H9 (cell line): ENCODE measurements at regions not wholly inside any gene's neighbourhood (a gene's known extent, or its start where the extent isn't known, plus 50 kb on each side); places are given as distances from the start of the nearest gene placed in this dataset.
A peak's percentile ranks its signal among the peaks of the same experiment; 100 is the strongest.

Experiments used
- DNase-seq: peaks from one replicate; pipeline ENCODE4 v3.0.0-alpha.2; 2017
- H2AFZ ChIP-seq: one replicate; pipeline ENCODE4 v1.6.1; 2013; ENCODE audit warnings: mild to moderate bottlenecking, low read length, control low read depth, moderate library complexity
- H2AK5ac ChIP-seq: 2 replicates; pipeline ENCODE4 v1.6.1; 2013; ENCODE audit warnings: low read length, control low read depth, mixed read lengths; ENCODE audit not compliant: insufficient read length
- H2BK120ac ChIP-seq: one replicate; pipeline ENCODE4 v1.6.1; 2013; ENCODE audit warnings: low read depth, mild to moderate bottlenecking, low read length, control low read depth, inconsistent platforms; ENCODE audit not compliant: poor library complexity, severe bottlenecking
- H2BK12ac ChIP-seq: 2 replicates; pipeline ENCODE4 v1.6.1; 2013; ENCODE audit warnings: low read length, control low read depth, mixed read lengths, low read depth; ENCODE audit not compliant: insufficient read length
- H2BK15ac ChIP-seq: 2 replicates; pipeline ENCODE4 v1.6.1; 2013; ENCODE audit warnings: low read depth, low read length, control low read depth
- H2BK20ac ChIP-seq: one replicate; pipeline ENCODE4 v1.6.1; 2013; ENCODE audit warnings: low read depth, mild to moderate bottlenecking, low read length, control low read depth, inconsistent platforms; ENCODE audit not compliant: poor library complexity, severe bottlenecking
- H2BK5ac ChIP-seq: 2 replicates; pipeline ENCODE4 v1.6.1; 2013; ENCODE audit warnings: low read length, control low read depth, mixed read lengths; ENCODE audit not compliant: insufficient read length
- H3K14ac ChIP-seq: 2 replicates; pipeline ENCODE4 v1.6.1; 2013; ENCODE audit warnings: low read length, control low read depth; ENCODE audit not compliant: insufficient read depth
- H3K18ac ChIP-seq: 2 replicates; pipeline ENCODE4 v1.6.1; 2013; ENCODE audit warnings: low read depth, mild to moderate bottlenecking, mixed read lengths, low read length, control low read depth; ENCODE audit not compliant: insufficient read length
- H3K23ac ChIP-seq: 2 replicates; pipeline ENCODE4 v1.6.1; 2013; ENCODE audit warnings: low read length, control low read depth, mixed read lengths, low read depth; ENCODE audit not compliant: insufficient read length
- H3K23me2 ChIP-seq: 2 replicates; pipeline ENCODE4 v1.6.1; 2013; ENCODE audit warnings: low read depth, mild to moderate bottlenecking, mixed read lengths, low read length, control low read depth; ENCODE audit not compliant: insufficient read length, poor library complexity, severe bottlenecking
- H3K27ac ChIP-seq: 2 replicates; pipeline ENCODE4 v1.5.1; 2013; ENCODE audit warnings: low read length, control low read depth, mixed read lengths, low read depth; ENCODE audit not compliant: insufficient read length
- H3K27me3 ChIP-seq: 2 replicates; pipeline ENCODE4 v1.6.1; 2013; ENCODE audit warnings: low read length, control low read depth, inconsistent platforms; ENCODE audit not compliant: insufficient read depth
- H3K4ac ChIP-seq: 2 replicates; pipeline ENCODE4 v1.6.1; 2013; ENCODE audit warnings: low read depth, mild to moderate bottlenecking, control low read depth, inconsistent platforms, low read length, moderate library complexity
- H3K4me1 ChIP-seq: 2 replicates; pipeline ENCODE4 v1.6.1; 2013; ENCODE audit warnings: low read length, control low read depth, inconsistent platforms; ENCODE audit not compliant: insufficient read depth
- H3K4me2 ChIP-seq: 2 replicates; pipeline ENCODE4 v1.6.1; 2013; ENCODE audit warnings: low read length, control low read depth, mixed read lengths; ENCODE audit not compliant: insufficient read length, insufficient read depth
- H3K56ac ChIP-seq: 2 replicates; pipeline ENCODE4 v1.6.1; 2013; ENCODE audit warnings: low read depth, mild to moderate bottlenecking, mixed read lengths, low read length, control low read depth; ENCODE audit not compliant: insufficient read length
- H3K79me1 ChIP-seq: 2 replicates; pipeline ENCODE4 v1.6.1; 2013; ENCODE audit warnings: low read depth, mild to moderate bottlenecking, moderate library complexity, low read length, control low read depth, inconsistent platforms; ENCODE audit not compliant: insufficient read depth, poor library complexity, severe bottlenecking
- H3K79me2 ChIP-seq: 2 replicates; pipeline ENCODE4 v1.6.1; 2013; ENCODE audit warnings: low read length, control low read depth, inconsistent platforms; ENCODE audit not compliant: insufficient read depth
- H3K9ac ChIP-seq: 2 replicates; pipeline ENCODE4 v1.6.1; 2013; ENCODE audit warnings: low read length, control low read depth, mixed read lengths; ENCODE audit not compliant: insufficient read length; ENCODE audit errors: extremely low read depth
- H3K9me3 ChIP-seq: one replicate; pipeline ENCODE4 v1.6.1; 2013; ENCODE audit warnings: low read depth, low read length, inconsistent platforms; ENCODE audit not compliant: control insufficient read depth
- H3T11ph ChIP-seq: one replicate; pipeline ENCODE4 v1.6.1; 2013; ENCODE audit warnings: mild to moderate bottlenecking, low read length, control low read depth, inconsistent platforms
- H4K20me1 ChIP-seq: one replicate; pipeline ENCODE4 v1.6.1; 2013; ENCODE audit not compliant: control insufficient read depth, insufficient read length, insufficient read depth
- H4K5ac ChIP-seq: 2 replicates; pipeline ENCODE4 v1.6.1; 2013; ENCODE audit warnings: low read depth, mild to moderate bottlenecking, mixed read lengths, low read length, control low read depth; ENCODE audit not compliant: insufficient read length
- H4K8ac ChIP-seq: replicated peaks from 2 replicates; pipeline ENCODE4 v1.6.1; 2013; ENCODE audit warnings: low read length, control low read depth, mixed read lengths, low read depth; ENCODE audit not compliant: insufficient read length
- H4K91ac ChIP-seq: 2 replicates; pipeline ENCODE4 v1.6.1; 2013; ENCODE audit warnings: low read depth, mild to moderate bottlenecking, moderate library complexity, mixed read lengths, low read length, control low read depth; ENCODE audit not compliant: insufficient read length
- H3K27ac Mint-ChIP-seq, 3 experiments: 2 replicates in 2 of 3; 3 replicates in 1 of 3; pipeline ENCODE4 v1.8.0; 2020 to 2021; ENCODE audit warnings: mixed read lengths in 3 of 3, mild to moderate bottlenecking in 1 of 3, moderate library complexity in 1 of 3
- H3K27me3 Mint-ChIP-seq: 2 replicates; pipeline ENCODE4 v1.8.0; 2021; ENCODE audit warnings: low read depth, mild to moderate bottlenecking, moderate library complexity, mixed read lengths
- H3K36me3 Mint-ChIP-seq, 3 experiments: 2 replicates in 2 of 3; 3 replicates in 1 of 3; pipeline ENCODE4 v1.8.0; 2020 to 2021; ENCODE audit warnings: low read depth in 3 of 3, mixed read lengths in 3 of 3; ENCODE audit not compliant: insufficient read depth in 1 of 3
- H3K4me1 Mint-ChIP-seq, 2 experiments: 2 replicates each; pipeline ENCODE4 v1.8.0; 2020; ENCODE audit warnings: mixed read lengths in 2 of 2
- H3K4me3 Mint-ChIP-seq, 2 experiments: 2 replicates in 1 of 2; 3 replicates in 1 of 2; pipeline ENCODE4 v1.8.0; 2020 to 2021; ENCODE audit warnings: mild to moderate bottlenecking in 2 of 2, mixed read lengths in 2 of 2, moderate library complexity in 1 of 2
- H3K9me3 Mint-ChIP-seq, 2 experiments: 2 replicates in 1 of 2; 3 replicates in 1 of 2; pipeline ENCODE4 v1.8.0; 2020; ENCODE audit warnings: mild to moderate bottlenecking in 2 of 2, mixed read lengths in 2 of 2, moderate library complexity in 1 of 2
- WGBS: extraction: QIAGEN DNeasy Blood & Tissue Kit; methylation state at CpG from one replicate; pipeline ENCODE4 v1.1.7; 2013; ENCODE audit warnings: missing lambda C conversion rate, low lambda C conversion rate, mixed read lengths; ENCODE audit not compliant: insufficient read length; ENCODE audit errors: extremely low coverage; 5-methylcytosine and 5-hydroxymethylcytosine counted together
- TF ChIP-seq, protein P1 (sequence below): fragments of 200-600 bp; sonication (generic); conservative IDR thresholded peaks from 3 replicates; pipeline ENCODE4 v1.8.0; 2021; ENCODE audit warnings: antibody characterized with exemption, mild to moderate bottlenecking

DNA sequence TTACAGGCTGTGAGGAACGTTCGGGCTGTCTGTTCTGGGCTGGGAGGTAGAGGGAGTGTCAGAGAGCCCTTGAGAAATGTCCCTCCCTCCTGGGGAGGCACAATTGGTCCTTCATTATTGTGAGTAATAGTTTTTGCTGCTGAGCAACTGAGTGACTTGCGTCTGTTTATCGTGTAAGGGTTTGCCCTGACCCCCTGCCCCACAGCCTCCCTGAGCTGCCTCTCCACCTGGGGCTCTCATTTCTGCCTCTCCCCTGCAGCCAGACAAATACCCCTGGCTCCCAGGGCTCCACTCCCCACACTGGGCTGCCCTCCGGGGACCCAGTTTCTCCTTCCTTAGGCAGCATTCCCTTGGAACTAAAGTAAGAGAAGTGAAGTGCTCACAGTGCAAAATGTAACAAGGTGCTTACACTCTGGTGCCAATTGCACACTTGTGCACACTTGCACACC is 174.9 kb upstream of the MVB12B start:
- Histone ChIP-seq H2BK5ac (no peak overlapping the region), H3K4me1 (no peaks in the 10 kb centered on the region), H3K27me3 (peaks cover 6% of the 10 kb centered on the region; the same call in 1 of the 2 replicates), H4K8ac (no peak overlapping the region), H2AFZ (no peak overlapping the region), H3K27ac (no peak overlapping the region), H3K23ac (no peak overlapping the region), H3K79me2 (no peaks in the 10 kb centered on the region), H3K18ac (no peak overlapping the region), H3K23me2 (no peaks in the 10 kb centered on the region), H2AK5ac (no peak overlapping the region), H3K9me3 (no peaks in the 10 kb centered on the region), H2BK120ac (no peak overlapping the region), H3K4me2 (no peak overlapping the region), H3T11ph (no peak overlapping the region), H3K56ac (no peak overlapping the region), H3K79me1 (no peaks in the 10 kb centered on the region), H4K91ac (no peak overlapping the region), H3K14ac (no peak overlapping the region), H4K5ac (no peak overlapping the region), H4K20me1 (no peaks in the 10 kb centered on the region), H3K9ac (no peak overlapping the region), H3K4ac (no peak overlapping the region), H2BK20ac (no peak overlapping the region), H2BK12ac (no peak overlapping the region), H2BK15ac (no peak overlapping the region)
- Mint-ChIP-seq H3K4me1 (peaks cover 9 to 11% of the 10 kb centered on the region in 2 experiments), H3K27me3 (peaks cover 64% of the 10 kb centered on the region), H3K4me3 (no peak overlapping the region), H3K27ac (no peak overlapping the region), H3K36me3 (no peaks in the 10 kb centered on the region), H3K9me3 (no peaks in the 10 kb centered on the region; a peak in 1 of 5 replicates)
- WGBS, result no CpG with 5 or more reads among the region's 5 CpGs
- DNase-seq, result peak; percentile 24
- TF ChIP-seq, protein P1, sequence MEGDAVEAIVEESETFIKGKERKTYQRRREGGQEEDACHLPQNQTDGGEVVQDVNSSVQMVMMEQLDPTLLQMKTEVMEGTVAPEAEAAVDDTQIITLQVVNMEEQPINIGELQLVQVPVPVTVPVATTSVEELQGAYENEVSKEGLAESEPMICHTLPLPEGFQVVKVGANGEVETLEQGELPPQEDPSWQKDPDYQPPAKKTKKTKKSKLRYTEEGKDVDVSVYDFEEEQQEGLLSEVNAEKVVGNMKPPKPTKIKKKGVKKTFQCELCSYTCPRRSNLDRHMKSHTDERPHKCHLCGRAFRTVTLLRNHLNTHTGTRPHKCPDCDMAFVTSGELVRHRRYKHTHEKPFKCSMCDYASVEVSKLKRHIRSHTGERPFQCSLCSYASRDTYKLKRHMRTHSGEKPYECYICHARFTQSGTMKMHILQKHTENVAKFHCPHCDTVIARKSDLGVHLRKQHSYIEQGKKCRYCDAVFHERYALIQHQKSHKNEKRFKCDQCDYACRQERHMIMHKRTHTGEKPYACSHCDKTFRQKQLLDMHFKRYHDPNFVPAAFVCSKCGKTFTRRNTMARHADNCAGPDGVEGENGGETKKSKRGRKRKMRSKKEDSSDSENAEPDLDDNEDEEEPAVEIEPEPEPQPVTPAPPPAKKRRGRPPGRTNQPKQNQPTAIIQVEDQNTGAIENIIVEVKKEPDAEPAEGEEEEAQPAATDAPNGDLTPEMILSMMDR, result no peak
